ENCODE measurements at regions not wholly inside any gene's neighbourhood (a gene's known extent, or its start where the extent isn't known, plus 50 kb on each side); places are given as distances from the start of the nearest gene placed in this dataset.

GRCh38 chr6:79150733-79151132 is 72.7 kb upstream of the PHIP start:
- no peak for ATAC-seq
- Histone ChIP-seq H3K4me1 (ENCODE audit: control insufficient read depth in 1 of 2, insufficient read depth in 2 of 2, low read length in 2 of 2) (no peaks in the 10 kb centered on the region), H4K20me1 (ENCODE audit: insufficient read depth) (no peaks in the 10 kb centered on the region), H3K9me2 (ENCODE audit: insufficient read depth) (no peaks in the 10 kb centered on the region), H3K4me3 (replicated peaks in 1 of 2; ENCODE audit: low read depth in 1 of 2, low read length in 2 of 2) (no peak overlapping the region), H3K79me2 (ENCODE audit: insufficient read depth, low read length) (no peaks in the 10 kb centered on the region), H3K4me2 (ENCODE audit: low read length) (no peak overlapping the region), H3K36me3 (ENCODE audit: control insufficient read depth in 1 of 2, insufficient read depth in 2 of 2, low read length in 2 of 2) (no peaks in the 10 kb centered on the region), H3K9ac (ENCODE audit: low read length) (no peak overlapping the region), H2AFZ (ENCODE audit: low read depth, low read length, poor library complexity, severe bottlenecking) (no peak overlapping the region), H3K27me3 (ENCODE audit: insufficient read depth, low read length) (no peaks in the 10 kb centered on the region), H3K27ac (ENCODE audit: low read depth, low read length) (no peak overlapping the region), H3K9me3 (ENCODE audit: control insufficient read depth in 1 of 2, insufficient read depth in 1 of 2, low read depth in 1 of 2, low read length in 2 of 2) (no peaks in the 10 kb centered on the region)
- RAD21 ChIA-PET (ENCODE audit: low non-redundant PET in 1 of 2, low total read pairs in 2 of 2, uncharacterized antibody in 2 of 2, unreplicated experiment in 2 of 2) = no interaction called here
- no peak for DNase-seq (ENCODE audit: low read depth, low spot score)
- intact Hi-C loops (cut with micrococcal nuclease) = no loop called here
- CTCF ChIA-PET = no interaction called here
- TF ChIP-seq JUND (IDR thresholded peaks at IDR 0.05) = no peak
- TF ChIP-seq TCF7L2 (IDR thresholded peaks at IDR 0.05; ENCODE audit: borderline replicate concordance, extremely low read depth, insufficient read depth, insufficient read length) = no peak
- no peak for TF ChIP-seq SIN3A (IDR thresholded peaks at IDR 0.05; ENCODE audit: low read depth)
- TF ChIP-seq ELF1 (IDR thresholded peaks at IDR 0.05; ENCODE audit: borderline replicate concordance, low read depth) = no peak
- no peak for TF ChIP-seq EZH2phosphoT487 (IDR thresholded peaks at IDR 0.05; ENCODE audit: borderline replicate concordance)
- no TSS peak for BruUV-seq (replicated peaks)
- POLR2A ChIA-PET = no interaction called here

- no peaks in the 10 kb centered on the region for H3K36me3 ChIP-seq (ENCODE audit: control insufficient read depth in 1 of 2, insufficient read depth in 2 of 2, low read length in 2 of 2)
- H3K9me3 ChIP-seq (ENCODE audit: control insufficient read depth in 1 of 2, insufficient read depth in 1 of 2, low read depth in 1 of 2, low read length in 2 of 2) = no peaks in the 10 kb centered on the region
- H3K79me2 ChIP-seq (ENCODE audit: insufficient read depth, low read length) = no peaks in the 10 kb centered on the region
- no peaks in the 10 kb centered on the region for H4K20me1 ChIP-seq (ENCODE audit: insufficient read depth)
- H3K9me2 ChIP-seq (ENCODE audit: insufficient read depth) = no peaks in the 10 kb centered on the region
- ATAC-seq = no peak
- ChIA-PET RAD21 (ENCODE audit: low non-redundant PET in 1 of 2, low total read pairs in 2 of 2, uncharacterized antibody in 2 of 2, unreplicated experiment in 2 of 2) (no interaction called here), POLR2A (no interaction called here), CTCF (no interaction called here)
- no peaks in the 10 kb centered on the region for H3K27me3 ChIP-seq (ENCODE audit: insufficient read depth, low read length)
- intact Hi-C loops (cut with micrococcal nuclease) = no loop called here
- TF ChIP-seq MAX (IDR thresholded peaks at IDR 0.05) (no peak), YY1 (IDR thresholded peaks at IDR 0.05; ENCODE audit: extremely low read depth, insufficient replicate concordance, low read depth, low read length) (no peak), CTCF (IDR thresholded peaks at IDR 0.05 in 2 of 3, conservative IDR thresholded peaks at IDR 0.05 in 1 of 3; ENCODE audit: borderline replicate concordance in 1 of 3, insufficient read depth in 1 of 3, low read depth in 2 of 3, low read length in 2 of 3) (no peak), EZH2phosphoT487 (IDR thresholded peaks at IDR 0.05; ENCODE audit: borderline replicate concordance) (no peak)
- H3K4me2 ChIP-seq (ENCODE audit: low read length) = no peak overlapping the region
- no peaks in the 10 kb centered on the region for H3K4me1 ChIP-seq (ENCODE audit: control insufficient read depth in 1 of 2, insufficient read depth in 2 of 2, low read length in 2 of 2)
- BruUV-seq (replicated peaks) = no TSS peak
- H3K27ac ChIP-seq (ENCODE audit: low read depth, low read length) = no peak overlapping the region
- H2AFZ ChIP-seq (ENCODE audit: low read depth, low read length, poor library complexity, severe bottlenecking) = no peak overlapping the region
- H3K4me3 ChIP-seq (replicated peaks in 1 of 2; ENCODE audit: low read depth in 1 of 2, low read length in 2 of 2) = no peak overlapping the region
- DNase-seq (ENCODE audit: low read depth, low spot score) = no peak
- no peak overlapping the region for H3K9ac ChIP-seq (ENCODE audit: low read length)
Observed at GRCh38 chr6:79149884-79150283, 71.8 kb upstream of the PHIP start.
